Upper lobe of left lung (tissue), 4 donors: ENCODE measurements at regions not wholly inside any gene's neighbourhood (a gene's known extent, or its start where the extent isn't known, plus 50 kb on each side); places are given as distances from the start of the nearest gene placed in this dataset.

Experiments
- CTCF ChIP-seq, 6 experiments: fragments of 450-650 bp in 4 of 6; fragments of 200-600 bp in 2 of 6; sonication (generic) in 2 of 6; IDR thresholded peaks; one replicate each; pipeline ENCODE4 v1.5.1; 2016 to 2019; ENCODE audit warnings: antibody characterized with exemption in 6 of 6
- POLR2A ChIP-seq, 4 donors: fragments of 450-650 bp; IDR thresholded peaks; one replicate each; pipeline ENCODE4 v1.5.1; 2016 to 2017; ENCODE audit warnings: antibody characterized with exemption in 4 of 4, mild to moderate bottlenecking in 2 of 4

- TF ChIP-seq CTCF (IDR thresholded peaks at IDR 0.05), result no peak
- no peak for TF ChIP-seq POLR2A (IDR thresholded peaks at IDR 0.05)
Measured at GRCh38 chr21:16583556-16583955, 853.8 kb downstream of the USP25 start.
